Hindlimb muscle (tissue), 1 donor: ENCODE measurements at regions not wholly inside any gene's neighbourhood (a gene's known extent, or its start where the extent isn't known, plus 50 kb on each side); places are given as distances from the start of the nearest gene placed in this dataset.
"Not testable (repeated sequence)": the region's sequence is repeated elsewhere in the genome, so short reads cannot be mapped to it uniquely, and the experiment has no call there.

Experiments
- DNase-seq: peaks from one replicate; pipeline ENCODE4 v3.0.0-alpha.2; 2013

DNA sequence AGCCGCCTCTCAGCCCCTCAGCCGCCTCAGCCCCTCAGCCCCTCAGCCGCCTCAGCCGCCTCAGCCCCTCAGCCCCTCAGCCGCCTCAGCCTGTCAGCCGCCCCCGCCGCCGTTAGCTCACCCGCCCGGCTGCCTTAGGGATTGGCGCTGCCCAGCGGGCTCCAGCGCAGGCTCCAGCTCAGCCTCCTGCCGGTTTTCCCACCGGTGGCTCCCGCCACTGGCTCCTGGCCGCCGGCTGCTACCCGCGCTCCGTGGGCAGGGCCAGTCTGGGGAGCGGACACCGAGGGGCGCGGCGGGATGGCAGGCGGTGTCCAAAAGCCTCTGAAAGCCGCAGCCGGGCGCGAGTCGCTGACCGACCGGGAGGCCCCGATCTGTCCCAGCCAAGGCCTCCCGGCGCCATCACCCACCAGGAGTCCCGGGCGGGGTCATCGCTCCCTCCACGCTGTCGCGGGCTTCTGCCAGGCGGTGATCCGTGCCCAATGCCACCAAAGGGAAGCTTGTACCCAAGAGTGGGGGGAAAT lies 1532.7 kb downstream of the REEP3 start:
- not testable (repeated sequence) for DNase-seq

GRCh38 chr10:65054701-65055100 lies 1533.5 kb downstream of the REEP3 start:
- not testable (repeated sequence) for DNase-seq

GRCh38 chr10:65065278-65065677 lies 1544.1 kb downstream of the REEP3 start:
- no peak for DNase-seq

- DNase-seq = no peak
Measured at GRCh38 chr10:65083222-65083621, 1562.0 kb downstream of the REEP3 start.

- DNase-seq = no peak
Measured at GRCh38 chr10:65090991-65091390, 1569.8 kb downstream of the REEP3 start.

DNA sequence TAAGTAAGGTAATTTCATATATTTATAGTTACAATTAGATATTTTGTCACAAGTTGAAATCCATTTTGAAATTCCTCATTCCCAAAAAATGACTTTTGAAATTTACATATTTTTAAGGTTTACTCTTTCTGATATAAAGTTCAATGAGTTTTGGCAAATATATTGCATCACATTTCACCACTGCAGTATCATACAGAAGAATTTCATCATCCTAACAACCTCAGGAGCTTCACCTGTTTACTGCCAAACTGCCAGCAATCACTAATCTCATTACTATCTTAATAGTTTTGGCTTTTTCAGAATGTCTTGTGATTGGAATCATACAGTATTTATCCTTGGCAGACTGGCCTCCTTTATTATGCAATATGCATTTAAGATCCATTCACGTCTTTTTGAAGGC lies 1578.9 kb downstream of the REEP3 start:
- no peak for DNase-seq

DNA sequence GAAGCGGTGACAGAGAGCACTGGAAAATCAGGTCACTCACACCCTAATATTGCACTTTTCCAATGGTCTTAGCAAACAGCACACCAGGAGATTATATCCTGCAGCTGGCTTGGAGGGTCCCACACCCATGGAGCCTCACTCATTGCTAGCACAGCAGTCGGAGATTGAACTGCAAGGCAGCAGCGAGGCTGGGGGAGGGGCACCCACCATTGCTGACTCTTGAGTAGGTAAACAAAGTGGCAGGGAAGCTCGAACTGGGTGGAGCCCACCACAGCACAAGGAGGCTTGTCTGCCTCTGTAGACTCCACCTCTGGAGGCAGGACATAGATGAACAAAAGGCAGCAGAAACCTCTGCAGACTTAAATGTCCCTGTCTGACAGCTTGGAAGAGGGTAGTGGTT lies 1579.7 kb downstream of the REEP3 start:
- not testable (repeated sequence) for DNase-seq

- DNase-seq = no peak
Measured at GRCh38 chr10:65110009-65110408, 1588.8 kb downstream of the REEP3 start.

DNA sequence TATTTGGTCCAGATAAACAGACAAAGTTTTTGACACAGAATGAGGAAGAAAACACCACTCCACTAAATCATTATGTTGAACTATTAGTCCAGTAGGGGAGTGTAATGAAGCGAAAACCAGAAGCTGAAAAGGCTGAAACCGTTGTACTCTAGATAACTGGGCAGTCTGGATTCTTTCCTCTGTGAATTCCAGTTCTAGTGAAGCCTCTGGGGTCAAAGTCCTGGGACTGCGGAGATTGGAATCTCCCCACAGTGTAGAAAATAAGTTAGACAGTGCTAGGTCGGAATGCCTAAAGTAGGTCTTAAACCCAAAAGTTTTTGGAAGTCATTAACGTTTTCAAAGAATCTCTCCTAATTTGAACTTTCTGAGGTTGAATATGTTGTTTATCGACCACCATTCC lies 1589.9 kb downstream of the REEP3 start:
- not testable (repeated sequence) for DNase-seq

DNA sequence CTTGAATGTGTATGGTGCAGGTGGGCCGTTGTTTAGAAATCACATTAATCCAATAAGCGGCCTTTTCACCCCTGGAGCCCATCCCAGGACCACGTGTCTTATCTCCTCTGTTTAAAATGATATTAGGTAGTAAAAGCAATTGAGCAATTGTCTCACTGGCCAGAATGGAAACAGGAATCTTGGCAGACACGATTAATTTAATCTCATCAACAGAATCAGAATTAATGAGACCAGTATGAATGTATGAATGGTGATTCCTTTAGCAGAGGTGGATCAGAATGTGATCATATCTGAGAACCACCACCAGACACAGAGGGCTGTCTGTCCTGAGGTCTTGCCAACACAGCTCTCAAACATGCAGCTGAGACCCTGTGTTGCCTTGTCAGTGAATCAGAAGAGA lies 1591.4 kb downstream of the REEP3 start:
- no peak for DNase-seq

DNA sequence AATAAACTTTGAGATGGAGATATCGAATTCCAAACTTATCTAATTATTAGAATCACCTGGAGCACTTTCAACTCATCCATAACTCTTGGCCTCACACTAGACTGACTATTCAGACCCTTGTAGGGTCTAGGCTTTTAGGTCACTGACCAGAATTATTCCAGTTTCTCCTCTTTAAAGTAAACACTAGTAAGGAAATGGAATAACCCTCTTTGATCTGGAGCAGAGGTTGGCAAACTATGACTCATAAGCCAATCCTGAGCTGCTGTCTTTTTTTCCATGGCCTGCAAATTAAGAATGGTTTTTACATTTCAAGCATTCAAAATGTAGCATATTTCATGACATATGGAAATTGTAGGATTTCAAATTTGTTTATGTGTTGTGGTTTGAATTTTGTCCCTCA lies 1601.9 kb downstream of the REEP3 start:
- DNase-seq = no peak

GRCh38 chr10:65125212-65125611 lies 1604.0 kb downstream of the REEP3 start:
- DNase-seq = no peak

- DNase-seq = no peak
Measured at GRCh38 chr10:65126288-65126687, 1605.1 kb downstream of the REEP3 start.

DNA sequence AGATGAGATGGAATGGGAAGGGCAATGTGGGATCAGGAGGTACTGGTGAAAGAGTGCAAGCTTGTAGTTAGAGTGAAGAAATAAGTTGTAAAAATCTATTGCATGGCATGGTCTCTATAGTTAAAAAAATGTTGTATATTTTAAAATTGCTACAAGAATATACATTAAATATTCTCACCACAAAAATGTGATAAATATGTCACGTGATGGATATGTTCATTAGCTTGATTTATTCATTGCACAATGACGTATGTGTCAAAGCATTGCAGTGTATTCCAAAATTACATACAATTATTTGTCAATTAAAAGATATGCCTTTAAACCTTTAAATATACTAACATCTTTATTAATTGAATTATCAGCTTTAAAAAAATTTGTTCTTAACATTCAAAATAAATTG lies 1607.1 kb downstream of the REEP3 start:
- DNase-seq = no peak

DNA sequence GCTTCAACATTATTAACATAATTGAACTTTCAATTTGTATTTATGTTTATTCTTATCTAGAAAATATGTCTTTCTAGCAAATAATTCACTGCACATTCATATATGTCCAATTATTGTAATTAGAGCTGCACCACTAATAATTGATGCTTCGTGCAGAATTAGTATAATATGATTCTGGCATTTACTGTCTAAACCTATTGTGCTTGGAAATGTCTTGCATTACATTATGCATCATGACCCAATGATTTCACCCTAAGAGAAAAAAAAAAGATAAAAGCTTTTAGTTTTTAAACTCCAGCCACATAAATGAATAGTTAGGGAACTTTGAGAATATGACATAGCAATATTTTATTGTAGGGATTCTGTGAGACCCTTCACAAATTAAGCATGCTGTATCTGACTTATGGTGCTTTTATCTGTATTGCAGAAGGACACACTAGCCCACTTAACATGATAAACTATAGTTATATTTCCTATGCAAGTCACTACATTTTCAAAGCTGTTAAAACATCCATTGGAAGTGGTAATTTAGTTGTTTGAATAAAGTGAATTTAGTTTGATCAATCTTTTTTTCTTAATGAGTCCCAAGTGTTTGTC lies 1609.1 kb downstream of the REEP3 start:
- no peak for DNase-seq

GRCh38 chr10:65133652-65134051 lies 1612.5 kb downstream of the REEP3 start:
- no peak for DNase-seq

- no peak for DNase-seq
Measured at GRCh38 chr10:65135508-65135907, 1614.3 kb downstream of the REEP3 start.

DNA sequence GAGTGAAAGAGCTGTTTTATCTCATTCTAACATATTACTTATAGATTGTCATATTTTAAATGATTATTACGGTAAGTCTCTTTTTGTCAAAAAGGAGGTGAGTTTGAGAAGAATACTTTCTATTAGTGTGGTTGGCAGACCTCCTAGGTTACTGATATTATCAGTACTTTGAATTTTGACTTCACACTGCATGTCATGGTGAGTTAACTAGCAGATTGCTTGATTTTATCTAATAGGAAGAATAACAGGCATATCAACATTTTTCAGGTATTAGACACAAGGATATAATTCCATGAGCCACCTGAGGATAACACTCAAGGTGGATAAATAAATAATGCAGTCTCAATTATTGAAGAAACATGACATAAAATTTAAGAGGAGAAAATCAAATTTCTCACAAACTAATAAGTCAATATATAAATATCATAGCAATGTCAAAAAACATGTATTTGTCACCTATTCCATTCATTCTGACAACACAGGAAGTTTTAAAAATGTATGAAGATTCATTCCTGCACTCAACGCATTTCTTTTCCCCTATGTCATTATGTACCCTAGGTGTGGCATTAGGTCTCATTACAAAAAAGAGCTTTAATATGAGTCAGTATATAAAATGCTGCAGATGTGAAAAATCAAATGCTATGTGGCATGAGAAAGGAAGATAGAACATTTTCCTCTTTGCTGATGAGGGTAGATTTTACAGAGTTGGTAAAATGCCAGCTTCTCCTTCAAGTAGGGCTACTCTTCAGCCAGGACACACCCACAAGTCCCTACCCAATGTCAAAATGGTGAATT lies 1621.6 kb downstream of the REEP3 start:
- DNase-seq = no peak

DNA sequence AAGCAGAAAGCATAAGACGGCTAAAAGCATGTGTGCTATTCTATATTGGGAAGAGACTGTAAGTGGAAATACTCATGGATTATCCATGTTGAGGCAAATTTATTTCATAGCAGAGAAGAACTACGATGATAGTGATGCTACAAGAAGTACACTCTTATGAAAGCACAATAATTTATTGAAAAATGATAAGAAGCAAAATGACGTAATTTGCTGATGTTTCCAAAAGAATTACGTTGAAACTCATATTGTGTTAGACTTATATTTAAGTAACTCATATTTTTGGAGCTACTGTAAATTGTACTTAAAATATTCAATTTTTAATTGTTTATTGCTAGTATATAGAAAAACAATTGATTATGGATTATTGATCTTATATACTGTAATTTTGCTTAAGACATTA lies 1622.5 kb downstream of the REEP3 start:
- no peak for DNase-seq

DNA sequence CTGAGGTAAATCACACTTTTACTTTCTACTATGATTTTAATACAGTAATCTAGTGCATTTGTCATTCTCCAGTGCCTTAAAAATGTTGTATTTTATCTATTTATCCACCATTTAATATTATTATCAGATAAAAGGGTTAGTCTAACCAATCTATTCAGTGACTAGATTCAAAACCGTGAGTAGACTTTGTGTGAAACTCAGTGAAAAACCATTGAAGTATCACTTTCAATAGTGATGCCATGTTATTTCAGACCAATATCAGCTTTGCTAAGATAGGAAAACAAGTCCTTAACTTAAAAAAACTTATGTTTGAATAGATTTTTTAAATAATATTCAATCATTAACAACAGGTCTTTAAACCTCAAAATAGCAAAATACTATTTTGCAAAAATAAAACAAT lies 1628.7 kb downstream of the REEP3 start:
- no peak for DNase-seq

GRCh38 chr10:65166272-65166671 lies 1645.1 kb downstream of the REEP3 start:
- DNase-seq = no peak

DNA sequence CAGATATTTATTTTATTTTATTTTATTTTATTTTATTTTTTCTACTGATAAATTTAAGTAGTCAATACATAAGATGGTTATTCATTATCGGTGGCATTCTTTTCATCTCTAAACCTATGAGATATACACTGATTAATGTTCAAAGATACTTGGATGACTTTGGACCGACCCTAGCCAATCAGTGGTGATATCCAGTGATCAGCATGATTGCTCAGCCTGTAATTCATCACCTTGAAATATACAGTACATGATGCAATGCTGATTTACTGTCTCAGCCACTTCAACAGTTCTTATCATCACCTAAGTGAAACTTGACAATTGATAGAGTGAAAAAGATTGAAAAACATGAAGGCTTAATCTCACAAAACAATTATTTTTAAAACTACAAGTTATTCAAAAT lies 1651.0 kb downstream of the REEP3 start:
- DNase-seq = no peak

- no peak for DNase-seq
Measured at GRCh38 chr10:65176994-65177393, 1655.8 kb downstream of the REEP3 start.

DNA sequence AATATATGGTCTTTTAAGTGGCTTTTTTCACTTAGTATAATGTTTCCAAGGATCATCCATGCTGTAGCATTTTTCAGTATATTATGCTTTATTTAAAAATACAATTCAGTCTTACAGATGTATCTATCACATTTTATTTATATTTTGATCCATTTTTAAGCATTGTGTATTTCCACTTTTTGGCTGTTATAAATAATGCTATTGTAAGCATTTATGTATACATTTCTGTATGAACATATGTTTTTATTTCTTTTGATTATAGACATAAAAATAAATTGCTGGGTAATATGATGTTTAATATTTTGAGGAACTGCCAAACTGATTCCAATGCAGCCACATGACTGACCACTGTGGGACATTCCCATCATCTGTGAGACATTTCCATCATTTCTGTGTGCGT lies 1662.0 kb downstream of the REEP3 start:
- no peak for DNase-seq
